ENCODE measurements at regions not wholly inside any gene's neighbourhood (a gene's known extent, or its start where the extent isn't known, plus 50 kb on each side); places are given as distances from the start of the nearest gene placed in this dataset.

- no peak overlapping the region for H3K4me3 ChIP-seq (replicated peaks; ENCODE audit: insufficient read depth, low read length)
- TF ChIP-seq CTCF (IDR thresholded peaks at IDR 0.05; ENCODE audit: insufficient read depth, low read length), result no peak
- no peak for TF ChIP-seq REST (IDR thresholded peaks at IDR 0.05; ENCODE audit: insufficient replicate concordance, low read depth)
- TF ChIP-seq GABPA (IDR thresholded peaks at IDR 0.05; ENCODE audit: low read depth), result no peak
- no peak for TF ChIP-seq POLR2AphosphoS5 (IDR thresholded peaks at IDR 0.05; ENCODE audit: low read depth)
- TF ChIP-seq SPI1 (IDR thresholded peaks at IDR 0.05; ENCODE audit: borderline replicate concordance, low read depth), result no peak
- peak in 1 of 2 experiments; percentile 15 for DNase-seq (ENCODE audit: low read depth in 1 of 2, low spot score in 1 of 2)
Observed at GRCh38 chr12:69161829-69162228, 77.5 kb upstream of the CPSF6 start.

GRCh38 chr12:69163681-69164362, 75.5 kb upstream of the CPSF6 start:
- no peak for TF ChIP-seq GABPA (IDR thresholded peaks at IDR 0.05; ENCODE audit: low read depth)
- TF ChIP-seq SPI1 (IDR thresholded peaks at IDR 0.05; ENCODE audit: borderline replicate concordance, low read depth), result no peak
- no peak for TF ChIP-seq POLR2AphosphoS5 (IDR thresholded peaks at IDR 0.05; ENCODE audit: low read depth)
- no peak for TF ChIP-seq CTCF (IDR thresholded peaks at IDR 0.05; ENCODE audit: insufficient read depth, low read length)
- no peak for TF ChIP-seq REST (IDR thresholded peaks at IDR 0.05; ENCODE audit: insufficient replicate concordance, low read depth)
- no peak overlapping the region for H3K4me3 ChIP-seq (replicated peaks; ENCODE audit: insufficient read depth, low read length)

More at GRCh38 chr12:69161829-69162228, 77.5 kb upstream of the CPSF6 start:
- H3K27ac ChIP-seq (replicated peaks), result no peak overlapping the region
- no peaks in the 10 kb centered on the region for H3K27me3 ChIP-seq (ENCODE audit: insufficient read depth, poor library complexity, severe bottlenecking)

GRCh38 chr12:69167648-69168165, 71.7 kb upstream of the CPSF6 start:
- no peak for TF ChIP-seq REST (IDR thresholded peaks at IDR 0.05; ENCODE audit: insufficient replicate concordance, low read depth)
- TF ChIP-seq GABPA (IDR thresholded peaks at IDR 0.05; ENCODE audit: low read depth), result no peak
- TF ChIP-seq POLR2AphosphoS5 (IDR thresholded peaks at IDR 0.05; ENCODE audit: low read depth), result no peak
- no peak for TF ChIP-seq CTCF (IDR thresholded peaks at IDR 0.05; ENCODE audit: insufficient read depth, low read length)
- TF ChIP-seq SPI1 (IDR thresholded peaks at IDR 0.05; ENCODE audit: borderline replicate concordance, low read depth), result no peak
- Histone ChIP-seq H3K4me3 (replicated peaks; ENCODE audit: insufficient read depth, low read length) (no peak overlapping the region), H3K27me3 (ENCODE audit: insufficient read depth, poor library complexity, severe bottlenecking) (no peaks in the 10 kb centered on the region), H3K27ac (replicated peaks) (no peak overlapping the region)
- no peak for DNase-seq (ENCODE audit: low read depth in 1 of 2, low spot score in 1 of 2)

More at GRCh38 chr12:69163681-69164362, 75.5 kb upstream of the CPSF6 start:
- Histone ChIP-seq H3K27me3 (ENCODE audit: insufficient read depth, poor library complexity, severe bottlenecking) (no peaks in the 10 kb centered on the region), H3K27ac (replicated peaks) (no peak overlapping the region)
- no peak for DNase-seq (ENCODE audit: low read depth in 1 of 2, low spot score in 1 of 2)
